ENCODE measurements at regions not wholly inside any gene's neighbourhood (a gene's known extent, or its start where the extent isn't known, plus 50 kb on each side); places are given as distances from the start of the nearest gene placed in this dataset.
A peak's percentile ranks its signal among the peaks of the same experiment; 100 is the strongest.

DNA sequence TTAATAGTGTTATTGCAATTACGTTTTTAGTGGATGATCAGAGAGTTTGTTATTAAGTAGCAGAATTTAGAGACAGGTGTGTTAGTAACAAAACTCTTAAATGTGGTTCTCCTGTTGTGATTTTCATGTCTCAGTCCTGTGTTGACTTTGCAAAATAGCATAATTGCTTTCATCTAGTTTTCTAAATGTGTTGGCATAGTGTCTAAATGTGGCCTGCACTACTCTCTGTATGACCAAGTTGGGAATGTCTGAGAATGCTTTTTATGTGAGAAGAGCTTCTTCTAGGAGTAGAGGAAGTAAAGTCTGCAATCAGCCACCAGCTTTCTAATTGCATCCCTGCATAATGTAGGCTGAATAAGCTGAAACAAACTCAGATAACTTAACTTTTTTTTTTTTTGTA, 158.6 kb upstream of the FAT1 start:
- no peaks in the 10 kb centered on the region for H3K27me3 ChIP-seq (ENCODE audit: insufficient read depth, poor library complexity, severe bottlenecking)

DNA sequence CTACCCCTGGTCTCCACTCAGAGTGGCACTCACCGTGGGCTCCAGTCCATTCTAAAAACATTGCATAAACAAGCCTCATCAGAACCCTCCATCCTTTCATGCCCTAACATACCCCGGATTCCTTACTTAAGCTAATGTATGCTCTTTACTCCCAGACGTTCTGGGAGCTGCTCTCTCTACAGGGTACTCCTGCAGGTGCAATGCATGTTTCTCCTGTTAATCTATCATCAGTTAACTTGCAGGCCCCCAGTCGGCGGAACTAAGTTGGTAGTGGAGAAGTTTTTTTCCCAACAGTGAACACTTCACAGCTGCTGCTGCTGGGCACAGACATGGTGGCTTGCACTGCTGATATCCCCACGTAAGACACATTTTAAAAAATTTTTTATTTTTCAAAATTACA, 161.6 kb upstream of the FAT1 start:
- Histone ChIP-seq H3K27ac (ENCODE audit: poor library complexity, severe bottlenecking) (no peak overlapping the region), H3K4me3 (ENCODE audit: severe bottlenecking) (no peak overlapping the region), H3K4me1 (ENCODE audit: insufficient read depth, poor library complexity, severe bottlenecking) (peaks cover 27% of the 10 kb centered on the region), H3K27me3 (ENCODE audit: insufficient read depth, poor library complexity, severe bottlenecking) (no peaks in the 10 kb centered on the region), H3K9me3 (ENCODE audit: severe bottlenecking) (no peaks in the 10 kb centered on the region), H3K36me3 (ENCODE audit: low read depth) (no peaks in the 10 kb centered on the region)
- ATAC-seq (ENCODE audit: low read depth): no peak
- TF ChIP-seq, protein P1, sequence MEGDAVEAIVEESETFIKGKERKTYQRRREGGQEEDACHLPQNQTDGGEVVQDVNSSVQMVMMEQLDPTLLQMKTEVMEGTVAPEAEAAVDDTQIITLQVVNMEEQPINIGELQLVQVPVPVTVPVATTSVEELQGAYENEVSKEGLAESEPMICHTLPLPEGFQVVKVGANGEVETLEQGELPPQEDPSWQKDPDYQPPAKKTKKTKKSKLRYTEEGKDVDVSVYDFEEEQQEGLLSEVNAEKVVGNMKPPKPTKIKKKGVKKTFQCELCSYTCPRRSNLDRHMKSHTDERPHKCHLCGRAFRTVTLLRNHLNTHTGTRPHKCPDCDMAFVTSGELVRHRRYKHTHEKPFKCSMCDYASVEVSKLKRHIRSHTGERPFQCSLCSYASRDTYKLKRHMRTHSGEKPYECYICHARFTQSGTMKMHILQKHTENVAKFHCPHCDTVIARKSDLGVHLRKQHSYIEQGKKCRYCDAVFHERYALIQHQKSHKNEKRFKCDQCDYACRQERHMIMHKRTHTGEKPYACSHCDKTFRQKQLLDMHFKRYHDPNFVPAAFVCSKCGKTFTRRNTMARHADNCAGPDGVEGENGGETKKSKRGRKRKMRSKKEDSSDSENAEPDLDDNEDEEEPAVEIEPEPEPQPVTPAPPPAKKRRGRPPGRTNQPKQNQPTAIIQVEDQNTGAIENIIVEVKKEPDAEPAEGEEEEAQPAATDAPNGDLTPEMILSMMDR (IDR thresholded peaks at IDR 0.05; ENCODE audit: poor library complexity, severe bottlenecking): no peak
- DNase-seq (ENCODE audit: low spot score): no peak

More for the DNA sequence above, 158.6 kb upstream of the FAT1 start:
- Histone ChIP-seq H3K36me3 (ENCODE audit: low read depth) (no peaks in the 10 kb centered on the region), H3K4me1 (ENCODE audit: insufficient read depth, poor library complexity, severe bottlenecking) (peaks cover 16% of the 10 kb centered on the region), H3K4me3 (ENCODE audit: severe bottlenecking) (no peak overlapping the region), H3K27ac (ENCODE audit: poor library complexity, severe bottlenecking) (peak overlapping the region; percentile 41), H3K9me3 (ENCODE audit: severe bottlenecking) (no peaks in the 10 kb centered on the region)
- TF ChIP-seq, protein P1 (IDR thresholded peaks at IDR 0.05; ENCODE audit: poor library complexity, severe bottlenecking): no peak
- ATAC-seq (ENCODE audit: low read depth): no peak
- DNase-seq (ENCODE audit: low spot score): no peak

DNA sequence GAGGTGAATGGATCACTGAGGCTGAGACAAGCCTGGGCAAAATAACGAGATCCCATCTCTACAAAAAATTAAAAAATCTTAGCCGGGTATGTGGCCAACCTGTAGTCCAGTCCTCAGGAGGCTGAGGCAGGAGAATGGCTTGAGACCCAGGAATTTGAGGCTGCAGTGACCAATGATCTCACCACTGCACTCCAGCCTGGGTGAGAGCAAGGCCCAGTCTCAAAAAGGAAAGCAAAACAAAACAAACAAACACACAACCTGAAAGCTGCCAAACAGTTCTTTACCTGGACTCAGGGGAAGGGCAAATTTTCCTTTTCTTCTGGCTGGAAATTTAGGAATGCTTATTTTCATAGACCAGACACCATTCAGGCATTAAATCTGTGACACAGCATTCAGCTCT, 163.1 kb upstream of the FAT1 start:
- H3K9me3 ChIP-seq (ENCODE audit: severe bottlenecking): no peaks in the 10 kb centered on the region
- no peak overlapping the region for H3K4me3 ChIP-seq (ENCODE audit: severe bottlenecking)
- H3K36me3 ChIP-seq (ENCODE audit: low read depth): no peaks in the 10 kb centered on the region
- no peaks in the 10 kb centered on the region for H3K27me3 ChIP-seq (ENCODE audit: insufficient read depth, poor library complexity, severe bottlenecking)
- H3K27ac ChIP-seq (ENCODE audit: poor library complexity, severe bottlenecking): peak overlapping the region; percentile 27
- TF ChIP-seq, protein P1 (IDR thresholded peaks at IDR 0.05; ENCODE audit: poor library complexity, severe bottlenecking): no peak
- DNase-seq (ENCODE audit: low spot score) (no peak), ATAC-seq (ENCODE audit: low read depth) (0 out of 3 replicates have a peak, but pooled peaks have one; percentile 10)
- H3K4me1 ChIP-seq (ENCODE audit: insufficient read depth, poor library complexity, severe bottlenecking): peaks cover 20% of the 10 kb centered on the region

DNA sequence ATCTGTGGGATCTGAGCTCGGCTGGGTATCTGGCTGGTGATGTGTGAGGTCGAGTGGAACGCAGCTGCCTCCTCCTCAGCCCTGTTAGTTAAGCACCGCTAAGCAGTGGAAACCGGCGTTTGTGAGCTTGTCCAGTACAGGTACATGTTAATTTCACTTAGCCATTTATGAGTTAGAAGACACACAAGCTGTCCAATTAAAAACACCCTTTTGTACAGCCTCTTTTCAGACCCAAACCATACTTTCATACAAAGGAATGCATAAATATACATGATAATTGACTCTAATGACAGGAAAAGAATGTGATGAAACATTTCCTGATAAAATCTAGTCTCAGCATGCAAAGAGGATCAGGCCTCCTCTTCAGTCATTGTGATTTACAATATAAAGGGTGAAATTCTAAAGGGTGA, 163.6 kb upstream of the FAT1 start:
- Histone ChIP-seq H3K9me3 (ENCODE audit: severe bottlenecking) (no peaks in the 10 kb centered on the region), H3K27me3 (ENCODE audit: insufficient read depth, poor library complexity, severe bottlenecking) (no peaks in the 10 kb centered on the region)

DNA sequence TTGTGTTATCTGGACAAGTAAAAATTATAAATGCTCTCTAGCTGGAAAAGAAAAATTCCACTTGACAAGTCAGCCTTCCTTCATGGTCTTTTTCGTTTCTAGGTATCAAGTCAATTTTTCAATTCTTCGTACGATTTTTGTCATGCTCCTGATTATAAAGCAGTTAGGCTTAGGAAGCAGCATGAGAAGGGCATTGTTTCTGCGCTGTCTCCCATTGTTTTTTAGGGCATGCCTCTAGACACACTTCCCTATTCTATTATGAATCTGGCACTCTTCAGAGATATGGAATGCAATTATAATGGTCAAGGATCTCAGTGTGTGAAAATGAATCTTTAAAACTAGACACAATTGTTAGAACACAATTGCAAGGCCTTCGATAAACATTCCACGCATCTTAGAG, 164.1 kb upstream of the FAT1 start:
- ATAC-seq (ENCODE audit: low read depth) (no peak), DNase-seq (ENCODE audit: low spot score) (no peak)
- no peaks in the 10 kb centered on the region for H3K27me3 ChIP-seq (ENCODE audit: insufficient read depth, poor library complexity, severe bottlenecking)
- no peak overlapping the region for H3K4me3 ChIP-seq (ENCODE audit: severe bottlenecking)
- H3K9me3 ChIP-seq (ENCODE audit: severe bottlenecking): no peaks in the 10 kb centered on the region
- TF ChIP-seq, protein P1 (IDR thresholded peaks at IDR 0.05; ENCODE audit: poor library complexity, severe bottlenecking): no peak
- peak overlapping the region; percentile 27 for H3K27ac ChIP-seq (ENCODE audit: poor library complexity, severe bottlenecking)
- peaks cover 16% of the 10 kb centered on the region for H3K4me1 ChIP-seq (ENCODE audit: insufficient read depth, poor library complexity, severe bottlenecking)
- H3K36me3 ChIP-seq (ENCODE audit: low read depth): no peaks in the 10 kb centered on the region

More for the DNA sequence above, 163.6 kb upstream of the FAT1 start:
- H3K36me3 ChIP-seq (ENCODE audit: low read depth): no peaks in the 10 kb centered on the region
- H3K27ac ChIP-seq (ENCODE audit: poor library complexity, severe bottlenecking): peak overlapping the region; percentile 27
- H3K4me1 ChIP-seq (ENCODE audit: insufficient read depth, poor library complexity, severe bottlenecking): peaks cover 16% of the 10 kb centered on the region
- H3K4me3 ChIP-seq (ENCODE audit: severe bottlenecking): no peak overlapping the region
- peak; percentile 67 for ATAC-seq (ENCODE audit: low read depth)
- no peak for DNase-seq (ENCODE audit: low spot score)
- TF ChIP-seq, protein P1 (IDR thresholded peaks at IDR 0.05; ENCODE audit: poor library complexity, severe bottlenecking): no peak

Measured in RWPE2 (cell line).